ENCODE measurements at regions not wholly inside any gene's neighbourhood (a gene's known extent, or its start where the extent isn't known, plus 50 kb on each side); places are given as distances from the start of the nearest gene placed in this dataset.

DNA sequence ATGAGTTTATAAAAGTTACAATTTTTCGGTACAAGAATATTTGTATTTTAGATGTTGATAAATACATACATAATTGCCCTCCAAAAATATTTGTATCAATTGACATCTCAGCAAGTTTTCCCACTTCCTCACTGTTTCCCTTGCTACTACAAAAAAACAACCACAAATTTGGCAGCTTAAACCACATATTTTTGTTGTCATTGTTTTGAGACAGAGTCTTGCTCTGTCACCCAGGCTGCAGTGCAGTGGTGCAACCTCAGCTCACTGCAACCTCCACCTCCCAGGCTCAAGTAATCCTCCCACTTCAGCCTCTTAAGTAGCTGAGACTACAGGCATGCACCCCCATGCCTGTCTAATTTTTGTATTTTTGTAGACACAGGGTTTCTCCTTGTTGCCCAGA, 162.8 kb upstream of the RARB start:
- ATAC-seq (no peak), DNase-seq (ENCODE audit: low read depth, low spot score) (no peak)
- in situ Hi-C loops (cut with HindIII; ENCODE audit: low pct_unique_long_range_greater_than_20kb, low sequenced_read_pairs) = no loop called here
- no peaks in the 10 kb centered on the region for H3K36me3 ChIP-seq (ENCODE audit: control insufficient read depth, insufficient read depth, low read length)
- intact Hi-C loops (cut with micrococcal nuclease; ENCODE audit: unreplicated experiment) = no loop called here
- no TSS peak for BruUV-seq (replicated peaks)
- no peaks in the 10 kb centered on the region for H3K4me1 ChIP-seq (ENCODE audit: control insufficient read depth, insufficient read depth, low read length)
- ChIA-PET POLR2A (interaction anchor here (0.5 kb wide), 1 partner anchor 32 kb away, joined by 5 read pairs; no protein-coding TSS in a partner anchor), CTCF (no interaction called here)
- no peaks in the 10 kb centered on the region for H3K9me3 ChIP-seq (ENCODE audit: control insufficient read depth, insufficient read depth, low read depth, low read length)
- H3K27me3 ChIP-seq (ENCODE audit: control insufficient read depth, insufficient read depth, low read length) = no peaks in the 10 kb centered on the region
- H3K4me3 ChIP-seq (ENCODE audit: low read depth in 2 of 2, low read length in 2 of 2) = no peak overlapping the region
- no peak overlapping the region for H3K27ac ChIP-seq (ENCODE audit: low read length)
- no peak for TF ChIP-seq TCF7L2 (IDR thresholded peaks at IDR 0.05; ENCODE audit: low read depth, low read length)
- no peak for TF ChIP-seq POLR2AphosphoS5 (IDR thresholded peaks at IDR 0.05; ENCODE audit: low read depth, low read length)
- TF ChIP-seq, protein P1, sequence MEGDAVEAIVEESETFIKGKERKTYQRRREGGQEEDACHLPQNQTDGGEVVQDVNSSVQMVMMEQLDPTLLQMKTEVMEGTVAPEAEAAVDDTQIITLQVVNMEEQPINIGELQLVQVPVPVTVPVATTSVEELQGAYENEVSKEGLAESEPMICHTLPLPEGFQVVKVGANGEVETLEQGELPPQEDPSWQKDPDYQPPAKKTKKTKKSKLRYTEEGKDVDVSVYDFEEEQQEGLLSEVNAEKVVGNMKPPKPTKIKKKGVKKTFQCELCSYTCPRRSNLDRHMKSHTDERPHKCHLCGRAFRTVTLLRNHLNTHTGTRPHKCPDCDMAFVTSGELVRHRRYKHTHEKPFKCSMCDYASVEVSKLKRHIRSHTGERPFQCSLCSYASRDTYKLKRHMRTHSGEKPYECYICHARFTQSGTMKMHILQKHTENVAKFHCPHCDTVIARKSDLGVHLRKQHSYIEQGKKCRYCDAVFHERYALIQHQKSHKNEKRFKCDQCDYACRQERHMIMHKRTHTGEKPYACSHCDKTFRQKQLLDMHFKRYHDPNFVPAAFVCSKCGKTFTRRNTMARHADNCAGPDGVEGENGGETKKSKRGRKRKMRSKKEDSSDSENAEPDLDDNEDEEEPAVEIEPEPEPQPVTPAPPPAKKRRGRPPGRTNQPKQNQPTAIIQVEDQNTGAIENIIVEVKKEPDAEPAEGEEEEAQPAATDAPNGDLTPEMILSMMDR (IDR thresholded peaks at IDR 0.05) = no peak
- TF ChIP-seq, protein P2, sequence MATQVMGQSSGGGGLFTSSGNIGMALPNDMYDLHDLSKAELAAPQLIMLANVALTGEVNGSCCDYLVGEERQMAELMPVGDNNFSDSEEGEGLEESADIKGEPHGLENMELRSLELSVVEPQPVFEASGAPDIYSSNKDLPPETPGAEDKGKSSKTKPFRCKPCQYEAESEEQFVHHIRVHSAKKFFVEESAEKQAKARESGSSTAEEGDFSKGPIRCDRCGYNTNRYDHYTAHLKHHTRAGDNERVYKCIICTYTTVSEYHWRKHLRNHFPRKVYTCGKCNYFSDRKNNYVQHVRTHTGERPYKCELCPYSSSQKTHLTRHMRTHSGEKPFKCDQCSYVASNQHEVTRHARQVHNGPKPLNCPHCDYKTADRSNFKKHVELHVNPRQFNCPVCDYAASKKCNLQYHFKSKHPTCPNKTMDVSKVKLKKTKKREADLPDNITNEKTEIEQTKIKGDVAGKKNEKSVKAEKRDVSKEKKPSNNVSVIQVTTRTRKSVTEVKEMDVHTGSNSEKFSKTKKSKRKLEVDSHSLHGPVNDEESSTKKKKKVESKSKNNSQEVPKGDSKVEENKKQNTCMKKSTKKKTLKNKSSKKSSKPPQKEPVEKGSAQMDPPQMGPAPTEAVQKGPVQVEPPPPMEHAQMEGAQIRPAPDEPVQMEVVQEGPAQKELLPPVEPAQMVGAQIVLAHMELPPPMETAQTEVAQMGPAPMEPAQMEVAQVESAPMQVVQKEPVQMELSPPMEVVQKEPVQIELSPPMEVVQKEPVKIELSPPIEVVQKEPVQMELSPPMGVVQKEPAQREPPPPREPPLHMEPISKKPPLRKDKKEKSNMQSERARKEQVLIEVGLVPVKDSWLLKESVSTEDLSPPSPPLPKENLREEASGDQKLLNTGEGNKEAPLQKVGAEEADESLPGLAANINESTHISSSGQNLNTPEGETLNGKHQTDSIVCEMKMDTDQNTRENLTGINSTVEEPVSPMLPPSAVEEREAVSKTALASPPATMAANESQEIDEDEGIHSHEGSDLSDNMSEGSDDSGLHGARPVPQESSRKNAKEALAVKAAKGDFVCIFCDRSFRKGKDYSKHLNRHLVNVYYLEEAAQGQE (IDR thresholded peaks at IDR 0.05; ENCODE audit: insufficient read depth in 1 of 2, low read depth in 2 of 2, low read length in 1 of 2) = no peak
- no peak for TF ChIP-seq SIN3A (IDR thresholded peaks at IDR 0.05; ENCODE audit: borderline replicate concordance, insufficient read depth, low read depth, low read length)

DNA sequence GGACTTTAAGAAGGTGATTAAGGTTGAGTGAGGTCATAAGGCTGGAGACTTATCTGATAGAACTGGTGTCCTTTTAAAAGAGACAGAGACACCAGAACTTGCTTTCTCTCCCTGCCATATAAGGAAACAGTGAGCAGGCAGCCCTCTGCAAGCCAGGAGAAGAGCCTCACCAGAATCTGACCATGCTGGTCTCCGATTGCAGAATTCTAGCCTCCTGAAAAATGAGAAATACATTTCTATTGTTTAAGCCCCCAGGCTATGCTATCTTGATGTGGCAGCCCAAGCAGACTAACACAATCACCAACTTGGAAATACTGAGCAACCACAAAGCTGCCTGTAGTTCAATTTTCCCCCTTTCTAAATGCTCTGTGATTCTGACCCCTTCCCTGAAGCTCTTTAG, 161.4 kb upstream of the RARB start:
- in situ Hi-C loops (cut with HindIII; ENCODE audit: low pct_unique_long_range_greater_than_20kb, low sequenced_read_pairs) (no loop called here), intact Hi-C loops (cut with micrococcal nuclease; ENCODE audit: unreplicated experiment) (no loop called here)
- no peak overlapping the region for H3K27ac ChIP-seq (ENCODE audit: low read length)
- POLR2A ChIA-PET = no interaction called here
- BruUV-seq (replicated peaks) = no TSS peak
- ATAC-seq = no peak
- CTCF ChIA-PET = no interaction called here
- no peaks in the 10 kb centered on the region for H3K27me3 ChIP-seq (ENCODE audit: control insufficient read depth, insufficient read depth, low read length)
- H3K4me1 ChIP-seq (ENCODE audit: control insufficient read depth, insufficient read depth, low read length) = no peaks in the 10 kb centered on the region
- H3K9me3 ChIP-seq (ENCODE audit: control insufficient read depth, insufficient read depth, low read depth, low read length) = no peaks in the 10 kb centered on the region
- H3K36me3 ChIP-seq (ENCODE audit: control insufficient read depth, insufficient read depth, low read length) = no peaks in the 10 kb centered on the region
- no peak overlapping the region for H3K4me3 ChIP-seq (ENCODE audit: low read depth in 2 of 2, low read length in 2 of 2)
- no peak for TF ChIP-seq POLR2AphosphoS5 (IDR thresholded peaks at IDR 0.05; ENCODE audit: low read depth, low read length)
- no peak for TF ChIP-seq TCF7L2 (IDR thresholded peaks at IDR 0.05; ENCODE audit: low read depth, low read length)
- TF ChIP-seq, protein P2 (IDR thresholded peaks at IDR 0.05; ENCODE audit: insufficient read depth in 1 of 2, low read depth in 2 of 2, low read length in 1 of 2) = no peak
- TF ChIP-seq SIN3A (IDR thresholded peaks at IDR 0.05; ENCODE audit: borderline replicate concordance, insufficient read depth, low read depth, low read length) = no peak
- TF ChIP-seq, protein P1 (IDR thresholded peaks at IDR 0.05) = no peak
- no peak for DNase-seq (ENCODE audit: low read depth, low spot score)
